ENCODE measurements at regions not wholly inside any gene's neighbourhood (a gene's known extent, or its start where the extent isn't known, plus 50 kb on each side); places are given as distances from the start of the nearest gene placed in this dataset.
"Not testable (repeated sequence)": the region's sequence is repeated elsewhere in the genome, so short reads cannot be mapped to it uniquely, and the experiment has no call there.

DNA sequence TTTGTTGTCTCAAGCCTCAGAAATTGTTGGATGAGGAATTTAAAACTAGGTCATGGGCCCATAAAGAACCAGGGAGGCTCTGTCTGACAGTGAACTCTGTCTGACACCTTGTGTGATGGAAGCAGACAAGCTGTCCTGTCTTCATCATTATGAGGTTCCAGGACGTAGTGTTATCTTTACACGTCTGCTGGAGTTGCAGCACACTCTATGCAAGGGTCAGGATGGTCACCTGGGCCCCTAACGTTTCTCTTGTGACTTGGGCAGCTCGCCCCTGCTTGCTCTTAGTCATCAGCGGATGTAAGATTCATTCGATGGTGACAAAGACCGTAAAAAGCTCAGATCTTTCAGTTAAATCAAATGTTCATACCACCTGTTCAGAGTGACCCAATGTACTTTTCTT, 92.0 kb upstream of the ADGRG2 start:
- intact Hi-C loops (cut with DNase I) = no loop called here
- DNase-seq (ENCODE audit: low spot score) = no peak

GRCh38 chrX:19225909-19226308, 103.6 kb upstream of the ADGRG2 start:
- no peak for DNase-seq (ENCODE audit: low spot score)
- intact Hi-C loops (cut with DNase I) = no loop called here

- DNase-seq (ENCODE audit: low spot score); intact Hi-C loops (cut with DNase I): not testable (repeated sequence)
Observed at GRCh38 chrX:19229896-19230295, 107.6 kb upstream of the ADGRG2 start.

DNA sequence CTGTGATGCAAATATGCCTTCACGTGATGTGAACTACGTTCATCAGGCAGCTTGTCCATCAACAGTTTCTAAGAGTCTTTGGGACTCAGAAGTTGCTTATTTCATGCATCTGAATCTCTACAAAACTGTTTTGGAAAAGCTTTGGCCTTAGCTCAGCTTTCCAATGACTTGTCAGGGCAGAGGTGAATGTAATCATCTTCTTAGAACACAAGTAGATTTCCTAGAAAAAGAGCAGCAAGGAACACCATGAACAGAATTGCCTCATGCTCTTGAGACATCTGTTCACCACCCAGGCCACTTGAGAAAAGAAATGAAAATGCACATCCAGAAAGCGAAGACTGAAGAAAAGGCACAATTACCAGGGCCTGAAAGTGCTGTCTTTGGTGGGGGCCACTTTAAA, 105.8 kb upstream of the PDHA1 start:
- intact Hi-C loops (cut with DNase I) = no loop called here
- no peak for DNase-seq (ENCODE audit: low spot score)

DNA sequence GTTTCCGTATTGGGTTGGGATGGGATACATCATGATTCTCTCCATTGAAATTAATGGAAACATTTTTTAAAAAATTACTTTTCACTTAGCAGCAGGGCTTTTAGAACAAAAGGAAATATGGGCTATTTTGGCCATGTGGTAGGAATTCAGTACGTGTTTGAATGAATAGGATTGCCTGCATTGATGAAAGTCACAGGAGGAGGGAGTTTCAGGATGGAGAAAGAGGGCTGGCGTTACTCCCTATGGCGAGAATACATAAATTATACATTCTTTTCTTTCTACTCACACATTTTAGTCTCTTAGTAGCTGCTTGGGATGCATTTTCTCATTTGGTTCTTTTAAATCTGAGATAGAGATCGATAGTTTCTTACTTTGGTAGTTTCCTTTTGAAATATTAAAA, 100.3 kb upstream of the PDHA1 start:
- DNase-seq (ENCODE audit: low spot score) = no peak
- intact Hi-C loops (cut with DNase I) = no loop called here

- DNase-seq (ENCODE audit: low spot score); intact Hi-C loops (cut with DNase I): not testable (repeated sequence)
Observed at GRCh38 chrX:19244921-19245320, 98.8 kb upstream of the PDHA1 start.

DNA sequence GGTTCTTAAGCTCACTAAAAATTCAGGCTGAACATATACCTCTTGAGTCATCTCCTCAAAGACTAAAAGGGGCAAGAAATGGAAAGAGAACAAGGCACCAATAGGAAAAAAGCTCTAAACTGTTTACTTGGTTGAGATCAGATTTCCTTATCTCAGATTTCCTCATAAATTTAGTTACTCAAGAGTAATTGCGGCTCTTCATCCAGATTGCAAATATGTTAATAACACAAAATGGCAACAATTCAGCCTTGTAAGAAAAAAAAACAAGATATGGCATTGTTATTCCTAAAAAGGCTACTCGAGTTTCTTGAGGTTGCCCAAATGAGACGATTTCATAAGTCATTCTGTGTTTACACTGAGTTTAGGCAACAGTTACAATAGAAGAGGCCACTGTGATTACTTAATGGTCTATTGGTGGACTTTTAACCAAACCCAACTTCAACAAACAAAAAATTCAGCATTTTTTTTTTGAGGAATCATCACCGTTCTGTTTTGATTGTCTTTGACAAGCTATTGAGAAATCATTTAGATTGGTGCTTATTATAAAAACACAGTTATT, 97.9 kb upstream of the PDHA1 start:
- intact Hi-C loops (cut with DNase I) = no loop called here
- DNase-seq (ENCODE audit: low spot score) = no peak

- intact Hi-C loops (cut with DNase I) = no loop called here
- DNase-seq (ENCODE audit: low spot score) = no peak
Observed at GRCh38 chrX:19256986-19257385, 86.7 kb upstream of the PDHA1 start.

- not testable (repeated sequence) for DNase-seq (ENCODE audit: low spot score)
- intact Hi-C loops (cut with DNase I) = loop anchor here in 1 of 2 donors (10.0 kb wide), 1 partner anchor 1676 kb away; no protein-coding TSS in a partner anchor
Observed at GRCh38 chrX:19261026-19261425, 82.7 kb upstream of the PDHA1 start.

- DNase-seq (ENCODE audit: low spot score) = no peak
- intact Hi-C loops (cut with DNase I) = no loop called here
Observed at GRCh38 chrX:19270727-19271126, 73.0 kb upstream of the PDHA1 start.

- DNase-seq (ENCODE audit: low spot score) = no peak
- intact Hi-C loops (cut with DNase I) = no loop called here
Observed at GRCh38 chrX:19272452-19272851, 71.3 kb upstream of the PDHA1 start.

GRCh38 chrX:19280636-19281035, 63.1 kb upstream of the PDHA1 start:
- DNase-seq (ENCODE audit: low spot score) = no peak
- intact Hi-C loops (cut with DNase I) = no loop called here

DNA sequence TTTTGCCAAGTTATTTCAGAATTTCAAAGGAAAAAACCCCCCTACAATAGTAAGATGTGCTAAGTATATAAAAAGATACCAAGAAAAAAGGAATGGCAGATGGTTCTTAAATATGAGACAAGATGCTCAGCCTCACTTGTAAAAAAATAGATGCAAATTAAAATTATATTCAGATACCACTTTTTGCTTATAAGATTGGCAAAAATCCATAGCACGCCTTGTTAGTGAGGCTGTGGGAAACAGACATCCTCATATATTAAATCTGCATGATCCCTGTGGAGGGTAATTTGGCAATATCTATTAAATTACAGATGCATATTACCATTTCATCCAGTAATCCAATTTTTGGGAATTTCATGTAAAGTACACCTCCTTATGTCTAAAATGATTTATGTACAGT, 62.5 kb upstream of the PDHA1 start:
- intact Hi-C loops (cut with DNase I) = no loop called here
- DNase-seq (ENCODE audit: low spot score) = no peak

DNA sequence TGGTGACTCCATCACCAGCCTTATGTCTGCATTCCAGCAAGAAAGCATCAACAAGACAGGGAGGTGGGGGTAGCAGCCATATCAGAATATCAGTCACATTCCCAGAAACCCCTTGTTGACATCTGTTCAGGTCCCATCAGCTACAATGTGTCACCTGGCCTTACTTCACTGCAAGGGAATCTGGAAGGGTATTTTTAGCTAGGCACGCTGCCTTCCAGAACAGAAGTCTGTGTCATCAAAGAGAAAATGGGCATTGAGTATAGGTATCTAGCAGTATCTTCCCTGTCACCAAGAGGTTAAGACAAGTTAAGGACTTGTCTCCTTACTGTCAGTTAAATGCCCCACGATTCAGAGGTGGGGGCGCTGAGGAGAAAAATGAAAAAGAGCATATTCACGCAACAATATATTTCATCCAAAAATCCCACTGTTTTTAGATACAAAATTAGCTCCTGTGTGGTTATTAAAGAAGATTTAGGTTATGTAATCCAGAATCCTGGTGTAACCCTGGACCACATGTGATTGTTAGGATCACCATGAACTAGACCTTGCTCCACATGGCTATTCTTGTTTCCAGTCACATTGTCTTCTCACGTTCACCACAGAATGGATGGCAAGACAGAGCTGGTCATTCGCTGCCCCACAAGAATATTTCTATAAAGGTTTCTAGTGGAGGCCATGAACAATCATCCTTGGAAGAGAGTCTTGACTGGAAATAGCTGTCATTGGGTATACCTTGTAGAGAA, 60.0 kb upstream of the PDHA1 start:
- no peak for DNase-seq (ENCODE audit: low spot score)
- intact Hi-C loops (cut with DNase I) = no loop called here

DNA sequence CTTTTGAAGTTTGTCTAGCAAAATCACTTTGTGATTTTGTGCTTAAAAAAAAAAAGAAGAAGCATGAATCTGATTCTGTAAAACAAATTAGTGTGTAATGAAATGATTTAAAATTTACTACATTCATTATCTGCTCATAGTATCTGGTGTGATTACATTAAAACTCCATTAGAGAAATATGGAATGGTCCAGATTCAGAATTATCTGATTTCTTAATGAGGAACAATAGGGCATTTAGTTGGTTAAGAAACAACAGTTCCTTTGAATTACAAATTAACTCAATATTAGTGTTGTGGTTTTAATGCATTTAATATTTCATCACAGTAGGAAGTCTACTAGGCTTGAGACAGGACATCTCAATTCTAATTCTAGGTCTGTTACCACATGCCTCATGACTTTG, 57.9 kb upstream of the PDHA1 start:
- intact Hi-C loops (cut with DNase I) = no loop called here
- no peak for DNase-seq (ENCODE audit: low spot score)

- DNase-seq (ENCODE audit: low spot score) = no peak
- intact Hi-C loops (cut with DNase I) = no loop called here
Observed at GRCh38 chrX:19291086-19291485, 52.6 kb upstream of the PDHA1 start.

- DNase-seq (ENCODE audit: low spot score) = no peak
- intact Hi-C loops (cut with DNase I) = no loop called here
Observed at GRCh38 chrX:19293606-19294325, 50.0 kb upstream of the PDHA1 start.
